ENCODE measurements at regions not wholly inside any gene's neighbourhood (a gene's known extent, or its start where the extent isn't known, plus 50 kb on each side); places are given as distances from the start of the nearest gene placed in this dataset.

- Mint-ChIP-seq H3K9me3 (ENCODE audit: insufficient read depth) (no peaks in the 10 kb centered on the region), H3K4me1 (no peaks in the 10 kb centered on the region), H3K4me3 (no peak overlapping the region), H3K27ac (no peak overlapping the region), H3K27me3 (no peaks in the 10 kb centered on the region)
- H3K9me3 ChIP-seq (ENCODE audit: control extremely low read depth in 1 of 3, control insufficient read depth in 2 of 3, insufficient read depth in 1 of 3, low read length in 2 of 3) = peaks cover 0 to 12% (median 0%) of the 10 kb centered on the region in 3 donors
- H3K27ac ChIP-seq (ENCODE audit: low read length in 2 of 2) = no peak overlapping the region
- H3K4me3 ChIP-seq (ENCODE audit: control extremely low read depth in 1 of 5, extremely low read depth in 1 of 5, insufficient read depth in 1 of 5, low read depth in 2 of 5, low read length in 4 of 5) = no peak overlapping the region
- H3K4me1 ChIP-seq (ENCODE audit: control insufficient read depth in 2 of 2, insufficient read depth in 2 of 2, low read length in 2 of 2) = no peaks in the 10 kb centered on the region
- no peak overlapping the region for H2AFZ ChIP-seq (ENCODE audit: insufficient read depth, low read depth, low read length, poor library complexity, severe bottlenecking)
- TF ChIP-seq EZH2 (IDR thresholded peaks at IDR 0.05; ENCODE audit: borderline replicate concordance, insufficient read depth, low read depth, low read length, poor library complexity, severe bottlenecking) (no peak), CTCF (IDR thresholded peaks at IDR 0.05) (no peak)
- ChIA-PET CTCF (no interaction called here), POLR2A (no interaction called here)
- no peaks in the 10 kb centered on the region for H4K20me1 ChIP-seq (ENCODE audit: control insufficient read depth, insufficient read depth, low read length, poor library complexity, severe bottlenecking)
- H3K4me2 ChIP-seq (replicated peaks; ENCODE audit: low read depth, low read length, poor library complexity, severe bottlenecking) = no peak overlapping the region
- H3K9ac ChIP-seq (ENCODE audit: low read length) = no peak overlapping the region
- no peaks in the 10 kb centered on the region for H3K79me2 ChIP-seq (ENCODE audit: control insufficient read depth, insufficient read depth, low read length)
- DNase-seq (no peak), ATAC-seq (ENCODE audit: low read depth) (no peak)
- no peaks in the 10 kb centered on the region for H3K27me3 ChIP-seq (replicated peaks in 1 of 4; ENCODE audit: control extremely low read depth in 1 of 4, control insufficient read depth in 3 of 4, insufficient read depth in 4 of 4, low read length in 3 of 4)
- no CpG with 5 or more reads among the region's 1 CpG for WGBS (ENCODE audit: insufficient coverage)
- H3K36me3 ChIP-seq (replicated peaks in 1 of 2; ENCODE audit: control extremely low read depth in 1 of 2, control insufficient read depth in 1 of 2, extremely low read depth in 1 of 2, insufficient read depth in 2 of 2, low read length in 1 of 2) = no peaks in the 10 kb centered on the region
- intact Hi-C loops (cut with micrococcal nuclease) = no loop called here
Measured at GRCh38 chr9:11992866-11993265, 700.3 kb upstream of the TYRP1 start.

GRCh38 chr9:12014488-12014887 lies 678.7 kb upstream of the TYRP1 start:
- DNase-seq (no peak), ATAC-seq (ENCODE audit: low read depth) (no peak)
- no peaks in the 10 kb centered on the region for H3K27me3 Mint-ChIP-seq
- Histone ChIP-seq H3K79me2 (ENCODE audit: control insufficient read depth, insufficient read depth, low read length) (no peaks in the 10 kb centered on the region), H3K4me3 (ENCODE audit: control extremely low read depth in 1 of 5, extremely low read depth in 1 of 5, insufficient read depth in 1 of 5, low read depth in 2 of 5, low read length in 4 of 5) (no peak overlapping the region), H3K4me2 (replicated peaks; ENCODE audit: low read depth, low read length, poor library complexity, severe bottlenecking) (no peak overlapping the region), H3K36me3 (replicated peaks in 1 of 2; ENCODE audit: control extremely low read depth in 1 of 2, control insufficient read depth in 1 of 2, extremely low read depth in 1 of 2, insufficient read depth in 2 of 2, low read length in 1 of 2) (no peaks in the 10 kb centered on the region), H2AFZ (ENCODE audit: insufficient read depth, low read depth, low read length, poor library complexity, severe bottlenecking) (no peak overlapping the region), H3K9ac (ENCODE audit: low read length) (no peak overlapping the region), H3K27ac (ENCODE audit: low read length in 2 of 2) (no peak overlapping the region), H3K4me1 (ENCODE audit: control insufficient read depth in 2 of 2, insufficient read depth in 2 of 2, low read length in 2 of 2) (no peaks in the 10 kb centered on the region), H3K9me3 (ENCODE audit: control extremely low read depth in 1 of 3, control insufficient read depth in 2 of 3, insufficient read depth in 1 of 3, low read length in 2 of 3) (peaks cover 0 to 12% (median 3%) of the 10 kb centered on the region in 3 donors), H4K20me1 (ENCODE audit: control insufficient read depth, insufficient read depth, low read length, poor library complexity, severe bottlenecking) (no peaks in the 10 kb centered on the region), H3K27me3 (replicated peaks in 1 of 4; ENCODE audit: control extremely low read depth in 1 of 4, control insufficient read depth in 3 of 4, insufficient read depth in 4 of 4, low read length in 3 of 4) (no peaks in the 10 kb centered on the region)
- H3K9me3 Mint-ChIP-seq (ENCODE audit: insufficient read depth) = peaks cover 7% of the 10 kb centered on the region
- ChIA-PET CTCF (no interaction called here), POLR2A (no interaction called here)
- TF ChIP-seq CTCF (IDR thresholded peaks at IDR 0.05) = no peak
- TF ChIP-seq EZH2 (IDR thresholded peaks at IDR 0.05; ENCODE audit: borderline replicate concordance, insufficient read depth, low read depth, low read length, poor library complexity, severe bottlenecking) = no peak
- no CpG with 5 or more reads among the region's 1 CpG for WGBS (ENCODE audit: insufficient coverage)
- intact Hi-C loops (cut with micrococcal nuclease) = no loop called here
- H3K27ac Mint-ChIP-seq = no peak overlapping the region
- H3K4me3 Mint-ChIP-seq = no peak overlapping the region
- no peaks in the 10 kb centered on the region for H3K4me1 Mint-ChIP-seq

All from B cell (primary cell).